HG03469 (cell line): ENCODE measurements at regions not wholly inside any gene's neighbourhood (a gene's known extent, or its start where the extent isn't known, plus 50 kb on each side); places are given as distances from the start of the nearest gene placed in this dataset.

Source experiments
- ATAC-seq: cut with Tn5 transposase; IDR thresholded peaks from one replicate; pipeline ENCODE4 v1.9.1; 2021; ENCODE audit warnings: mild to moderate bottlenecking, moderate library complexity, moderate number of reproducible peaks; ENCODE audit not compliant: unreplicated experiment

- ATAC-seq: no peak
These were observed 49.9 kb upstream of the ATP2B2 start for GRCh38 chr3:10555263-10555662.

DNA sequence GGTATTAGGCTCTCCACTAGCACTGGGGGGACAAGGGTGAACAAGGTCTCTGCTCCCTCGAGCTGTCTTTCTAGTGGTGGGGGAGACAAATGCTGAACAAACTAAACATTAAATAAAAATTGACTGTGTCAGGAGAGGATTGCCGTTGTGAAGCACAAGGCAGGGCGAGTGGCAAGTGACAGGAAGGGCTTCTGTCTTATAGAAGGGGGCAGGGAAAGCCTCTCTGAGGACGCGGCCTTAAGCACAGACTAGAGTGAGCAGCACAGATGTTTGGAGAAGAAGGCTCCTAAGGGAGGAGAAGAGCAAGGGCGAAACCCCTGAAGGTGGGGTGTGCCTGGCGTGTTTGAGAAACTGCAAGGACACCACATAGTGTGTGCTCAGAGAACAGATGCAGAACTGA lies 50.9 kb upstream of the ATP2B2 start:
- no peak for ATAC-seq

- ATAC-seq: no peak
These were observed 51.9 kb upstream of the ATP2B2 start for GRCh38 chr3:10557250-10557649.

DNA sequence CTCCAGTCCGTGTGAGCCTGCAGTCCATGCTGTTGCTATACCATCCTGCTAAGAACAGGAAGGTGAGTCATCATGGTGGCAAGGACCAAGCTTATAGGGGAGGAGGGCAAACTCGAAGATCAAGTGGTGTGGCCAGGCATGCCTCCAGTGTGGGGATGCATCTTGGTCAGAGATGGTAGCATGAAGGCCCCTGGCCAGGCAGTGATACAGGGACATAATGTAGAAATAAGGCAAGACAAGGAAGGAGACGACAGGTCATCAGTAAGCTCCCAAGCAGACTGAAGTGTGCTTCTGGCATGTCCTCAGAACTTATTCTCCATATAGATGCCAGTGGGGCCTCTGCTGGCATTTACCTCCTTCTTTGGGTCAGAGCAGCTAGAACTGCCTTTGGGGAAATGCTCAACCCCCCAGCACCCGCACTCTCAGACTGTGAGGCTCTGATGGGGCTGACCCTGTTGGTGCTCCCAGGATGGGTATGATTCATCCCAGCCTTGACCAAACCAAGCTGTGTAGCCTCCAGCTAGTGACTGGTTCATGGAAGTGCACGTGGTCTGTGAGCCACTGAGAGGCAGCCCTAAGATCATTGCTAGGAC lies 52.5 kb upstream of the ATP2B2 start:
- ATAC-seq: no peak

- no peak for ATAC-seq
These were observed 53.4 kb upstream of the ATP2B2 start for GRCh38 chr3:10558736-10559135.

- ATAC-seq: no peak
These were observed 54.9 kb upstream of the ATP2B2 start for GRCh38 chr3:10560060-10560861.

- ATAC-seq: no peak
These were observed 56.0 kb upstream of the ATP2B2 start for GRCh38 chr3:10561162-10561945.

DNA sequence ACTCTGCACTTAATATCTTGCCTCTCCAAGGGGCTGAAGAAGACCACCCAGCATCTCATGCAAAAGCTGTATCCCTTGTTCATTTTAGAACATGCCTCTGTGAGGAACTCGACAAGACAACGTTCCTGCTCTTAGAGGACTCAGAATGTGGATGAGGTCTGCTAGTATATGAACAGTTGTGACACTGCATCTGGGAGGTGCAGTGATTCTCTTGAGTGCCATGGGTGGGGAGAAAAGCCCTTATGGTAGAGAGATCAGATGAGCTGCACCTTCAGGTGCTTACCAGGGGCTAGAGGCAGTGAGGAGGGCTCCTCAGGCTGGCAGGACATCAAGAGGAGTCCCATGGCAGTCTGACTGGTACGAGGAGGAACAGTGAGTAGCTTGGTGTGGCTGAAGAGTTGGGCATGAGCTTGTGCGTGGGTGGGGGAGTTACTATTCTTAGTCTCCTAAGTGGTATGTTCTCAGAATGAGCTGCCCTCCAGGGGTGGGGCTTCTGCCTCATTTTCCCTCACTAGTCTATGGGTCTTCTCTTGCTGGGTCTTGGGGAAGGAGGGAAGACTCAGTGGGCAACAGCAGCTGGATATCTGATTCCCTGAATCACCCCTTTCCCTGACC lies 56.7 kb upstream of the ATP2B2 start:
- no peak for ATAC-seq

- ATAC-seq: no peak
These were observed 58.0 kb upstream of the ATP2B2 start for GRCh38 chr3:10563396-10563795.

GRCh38 chr3:10565814-10566213 lies 60.4 kb upstream of the ATP2B2 start:
- ATAC-seq: no peak

GRCh38 chr3:10566451-10566850 lies 61.1 kb upstream of the ATP2B2 start:
- no peak for ATAC-seq

DNA sequence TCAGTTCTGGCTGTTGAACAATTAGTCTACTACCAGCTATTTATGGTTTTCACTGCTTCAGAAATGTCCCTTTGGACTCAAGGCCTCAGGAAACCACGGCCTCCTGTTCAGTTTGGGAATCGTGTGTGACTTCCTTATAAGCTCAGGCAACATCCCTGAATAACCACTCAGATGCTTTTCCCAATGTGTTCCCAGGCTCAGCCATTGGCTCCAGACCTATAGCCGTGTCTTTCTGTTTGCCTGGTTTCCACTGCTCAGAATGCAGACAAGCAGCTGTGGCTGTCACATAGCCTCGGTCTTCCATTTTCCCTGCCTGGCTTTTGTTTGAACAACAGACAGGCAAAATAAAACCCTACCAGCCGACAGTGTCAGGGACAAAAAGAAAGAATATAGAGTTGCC lies 63.2 kb upstream of the ATP2B2 start:
- no peak for ATAC-seq

- no peak for ATAC-seq
These were observed 65.0 kb upstream of the ATP2B2 start for GRCh38 chr3:10570196-10570946.

- no peak for ATAC-seq
These were observed 68.8 kb upstream of the ATP2B2 start for GRCh38 chr3:10574101-10574620.

DNA sequence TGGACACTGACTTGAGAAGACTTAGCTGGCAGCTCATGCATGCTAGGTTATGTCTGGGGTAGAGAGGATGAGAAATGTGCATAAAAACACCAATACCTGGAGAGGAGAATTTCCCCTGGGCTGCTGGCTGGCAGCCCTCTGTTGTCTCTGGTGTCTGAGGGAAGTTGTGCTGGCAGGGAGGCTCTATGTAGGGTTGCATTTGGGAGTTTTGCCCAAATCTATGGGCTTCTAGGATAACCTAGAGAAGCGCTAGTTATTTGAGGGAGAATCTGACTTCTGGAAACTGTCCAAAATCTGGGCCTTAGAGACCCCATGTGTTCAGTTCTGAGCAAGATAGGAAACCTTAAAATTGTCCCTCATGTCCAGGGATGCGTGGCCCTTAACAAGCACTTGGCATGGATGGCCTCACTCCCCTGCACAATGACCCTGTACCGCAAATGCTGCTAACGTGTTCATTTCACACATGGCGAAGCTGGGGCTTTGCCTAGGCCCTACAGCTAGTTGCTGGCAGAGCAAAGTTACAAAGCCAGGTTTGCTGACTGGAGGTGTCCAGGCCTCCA lies 70.3 kb upstream of the ATP2B2 start:
- ATAC-seq: no peak

GRCh38 chr3:10577486-10577885 lies 72.1 kb upstream of the ATP2B2 start:
- ATAC-seq: no peak

DNA sequence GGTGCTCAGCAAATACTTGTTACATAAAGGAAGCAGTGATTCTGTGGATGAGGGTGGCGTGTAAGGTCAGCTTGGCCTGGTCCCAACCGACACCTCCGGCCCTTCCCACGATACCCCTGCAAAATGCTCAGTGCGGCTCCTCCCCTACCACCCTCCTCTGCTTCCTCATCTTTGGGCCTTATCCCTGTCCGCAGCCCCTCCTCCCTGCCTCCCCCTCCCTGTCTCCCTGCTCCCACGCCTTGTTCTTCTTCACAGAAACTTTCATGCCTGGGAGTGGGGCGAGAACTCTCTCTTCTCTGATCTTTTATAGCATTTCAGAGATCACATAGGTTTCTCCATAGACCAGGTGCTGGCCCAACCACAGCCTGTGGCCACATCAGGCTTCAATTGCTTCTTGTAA lies 75.0 kb upstream of the ATP2B2 start:
- no peak for ATAC-seq

DNA sequence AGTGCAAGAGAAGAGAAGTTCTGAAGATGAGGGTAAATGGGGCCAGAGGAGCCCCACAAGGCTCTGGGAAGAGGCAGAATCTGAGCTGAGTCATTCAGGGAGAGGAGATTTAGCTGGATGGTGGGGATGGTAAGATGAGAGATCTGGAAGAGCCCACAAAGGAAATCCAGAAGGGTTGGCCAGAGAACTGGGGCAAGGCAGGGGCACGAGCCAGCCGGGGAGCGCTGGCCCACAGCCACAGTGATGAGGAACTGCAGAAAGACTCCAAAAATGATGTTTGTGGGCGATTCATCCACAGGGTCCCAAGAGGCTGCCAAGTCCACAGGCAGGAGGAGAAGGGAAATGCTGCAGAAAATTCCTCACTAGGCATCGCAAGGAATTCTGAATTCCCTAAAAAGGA lies 75.9 kb upstream of the ATP2B2 start:
- ATAC-seq: no peak

- ATAC-seq: no peak
These were observed 76.3 kb upstream of the ATP2B2 start for GRCh38 chr3:10581716-10582115.

GRCh38 chr3:10582733-10583132 lies 77.3 kb upstream of the ATP2B2 start:
- ATAC-seq: no peak
